HG02588 (cell line): ENCODE measurements at regions not wholly inside any gene's neighbourhood (a gene's known extent, or its start where the extent isn't known, plus 50 kb on each side); places are given as distances from the start of the nearest gene placed in this dataset.
"Not testable (repeated sequence)": the region's sequence is repeated elsewhere in the genome, so short reads cannot be mapped to it uniquely, and the experiment has no call there.

Source experiments
- ATAC-seq: cut with Tn5 transposase; IDR thresholded peaks from one replicate; pipeline ENCODE4 v1.9.1; 2021; ENCODE audit warnings: mild to moderate bottlenecking, moderate library complexity; ENCODE audit not compliant: unreplicated experiment

DNA sequence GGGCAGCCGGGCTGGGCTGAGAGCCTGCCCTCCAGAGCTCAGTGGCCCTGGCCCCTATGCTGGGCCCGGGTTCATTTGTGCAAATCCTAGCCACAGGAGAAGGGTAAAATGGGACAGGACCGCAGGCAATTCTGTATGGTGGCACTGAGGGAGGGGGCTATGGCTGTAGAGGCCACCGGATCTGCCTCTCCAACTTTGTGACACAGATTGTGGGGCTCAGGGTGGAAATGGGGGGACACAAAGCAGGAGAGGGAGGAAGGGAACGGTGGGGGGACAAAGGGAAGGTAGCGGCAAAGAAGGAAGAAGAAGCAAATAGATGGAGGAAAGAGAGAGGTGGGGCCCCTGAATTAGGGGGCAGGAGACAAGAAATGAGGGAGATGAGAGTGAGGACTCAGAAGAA is 201.1 kb downstream of the SMAD2 start:
- no peak for ATAC-seq

DNA sequence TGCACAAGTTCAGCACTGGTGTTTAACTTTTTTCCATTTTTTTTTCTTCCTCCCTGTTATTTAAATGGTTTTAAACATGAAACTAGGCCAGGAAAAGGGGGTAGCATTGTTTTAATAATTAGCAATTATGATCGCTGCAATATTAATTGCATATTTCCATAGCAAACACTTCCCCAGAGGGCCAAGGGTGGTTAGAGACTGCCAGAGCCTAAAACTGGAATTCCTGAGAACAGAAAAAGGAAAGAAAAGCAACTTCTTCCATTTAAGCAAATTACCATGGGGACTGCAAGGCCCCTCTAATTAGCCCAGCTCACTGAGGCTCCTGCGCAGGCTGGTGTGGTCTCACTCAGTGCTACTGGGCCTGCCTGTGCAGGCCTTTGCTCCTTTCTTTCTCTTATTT is 201.5 kb downstream of the SMAD2 start:
- no peak for ATAC-seq

DNA sequence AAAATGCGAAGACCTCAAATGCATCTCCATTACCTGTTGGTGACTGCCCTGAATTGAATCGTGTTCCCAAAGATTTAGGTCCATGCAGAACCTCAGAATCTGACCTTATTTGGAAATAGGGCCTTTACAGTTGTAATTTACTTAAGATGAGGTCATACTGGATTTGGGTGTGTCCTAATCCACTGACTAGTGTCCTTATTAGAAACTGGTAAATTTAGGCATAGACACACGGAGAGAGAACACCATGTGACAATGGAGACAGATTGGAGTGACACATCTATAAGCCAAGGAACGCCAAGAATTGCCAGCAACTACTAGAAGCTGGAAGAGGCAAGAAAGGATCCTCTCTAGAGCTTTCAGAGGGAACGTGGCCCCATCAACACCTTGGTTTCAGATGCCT is 203.1 kb downstream of the SMAD2 start:
- no peak for ATAC-seq

DNA sequence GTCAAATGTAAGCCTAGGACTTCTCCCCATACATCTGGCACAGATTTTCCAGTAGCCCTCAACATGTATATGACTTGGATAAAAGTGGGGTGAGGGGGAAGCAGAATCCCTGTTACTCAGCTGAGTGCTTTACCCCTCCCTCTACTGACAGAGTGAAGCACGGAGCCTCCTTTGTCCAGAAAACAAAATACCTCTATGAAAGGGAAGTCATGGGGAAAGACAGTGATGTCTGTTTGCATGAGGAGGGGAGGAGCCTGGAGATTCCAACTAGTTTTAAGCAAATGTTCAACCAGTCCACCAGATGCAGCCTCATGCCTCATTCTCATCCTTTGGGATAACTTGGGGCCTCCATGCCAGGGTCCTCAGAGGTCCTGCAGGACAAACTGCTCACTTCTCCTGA is 203.9 kb downstream of the SMAD2 start:
- no peak for ATAC-seq

DNA sequence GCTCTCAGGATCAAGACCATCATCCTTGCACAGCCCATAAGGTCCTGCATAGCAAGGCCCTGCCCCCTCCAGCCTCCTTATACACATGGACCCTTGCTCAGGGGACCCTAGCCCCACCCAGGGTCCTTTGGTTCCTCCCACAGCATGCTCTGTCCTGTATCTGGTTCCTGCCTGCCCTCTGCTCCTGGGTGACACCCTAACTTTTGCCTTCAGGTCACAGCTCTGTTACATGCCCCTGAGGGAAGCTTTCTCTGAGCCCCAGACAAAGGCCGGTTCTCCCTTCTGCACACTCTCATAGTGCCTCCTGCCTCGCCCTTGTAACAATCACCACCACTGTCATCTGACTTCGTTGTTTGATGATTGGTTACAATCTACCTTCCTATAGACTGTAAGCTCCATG is 204.8 kb downstream of the SMAD2 start:
- ATAC-seq = no peak

DNA sequence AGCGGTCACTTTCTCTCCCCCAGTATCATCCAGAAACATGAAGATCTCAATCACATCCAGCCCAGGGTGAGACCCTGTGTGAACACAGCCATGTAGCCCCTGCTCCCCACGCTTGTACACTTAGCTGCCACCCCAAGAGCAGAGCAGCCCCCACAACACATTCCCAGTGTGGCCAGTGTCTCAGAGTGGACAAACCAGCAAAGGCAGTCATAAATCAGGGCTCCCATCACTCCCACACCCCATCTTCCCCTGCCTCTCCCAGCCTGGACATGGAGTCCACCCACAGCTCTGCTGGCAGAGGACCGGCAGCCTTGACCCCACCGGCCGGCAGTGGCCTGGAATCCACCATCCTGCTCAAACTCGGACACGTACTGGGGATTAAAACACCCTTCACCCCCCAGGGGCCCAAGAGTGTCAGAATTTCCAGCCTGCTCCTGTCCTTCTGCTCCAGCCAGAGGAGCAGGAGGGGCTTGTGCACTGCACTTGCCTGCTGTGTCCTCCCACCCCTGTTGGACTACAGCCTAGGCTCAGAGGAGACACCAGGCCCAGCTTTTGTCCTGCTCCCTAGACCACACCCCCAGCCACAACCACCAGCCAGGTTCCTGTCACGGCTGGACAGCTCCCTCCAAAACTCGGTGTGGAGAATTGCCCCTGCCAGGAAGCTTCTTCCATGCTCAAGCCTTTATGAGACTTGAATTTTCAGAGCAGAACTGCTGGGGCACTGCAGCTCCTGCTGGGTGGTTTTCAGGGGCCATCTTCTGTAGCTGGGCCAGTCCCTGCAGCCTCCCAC is 206.1 kb downstream of the SMAD2 start:
- ATAC-seq = no peak

DNA sequence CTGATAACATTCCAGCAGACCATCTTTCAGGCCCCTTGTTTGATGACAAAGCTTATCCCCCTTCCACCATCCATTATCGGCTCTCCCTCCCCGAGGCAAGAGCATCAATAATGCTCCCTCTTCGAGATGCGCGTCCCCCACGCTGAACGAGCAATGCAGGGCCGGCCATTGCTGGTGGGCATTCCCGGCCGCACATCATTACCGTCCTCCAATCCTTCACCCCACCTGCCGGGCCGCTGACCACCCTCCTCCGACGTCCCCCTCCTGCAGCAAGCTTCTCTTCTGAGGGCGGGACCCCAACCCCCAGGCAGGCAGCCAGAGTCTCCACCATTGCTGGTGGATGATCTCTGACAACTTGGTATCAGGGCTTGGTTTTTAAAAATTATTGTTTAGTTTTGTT is 208.6 kb downstream of the SMAD2 start:
- ATAC-seq = no peak

DNA sequence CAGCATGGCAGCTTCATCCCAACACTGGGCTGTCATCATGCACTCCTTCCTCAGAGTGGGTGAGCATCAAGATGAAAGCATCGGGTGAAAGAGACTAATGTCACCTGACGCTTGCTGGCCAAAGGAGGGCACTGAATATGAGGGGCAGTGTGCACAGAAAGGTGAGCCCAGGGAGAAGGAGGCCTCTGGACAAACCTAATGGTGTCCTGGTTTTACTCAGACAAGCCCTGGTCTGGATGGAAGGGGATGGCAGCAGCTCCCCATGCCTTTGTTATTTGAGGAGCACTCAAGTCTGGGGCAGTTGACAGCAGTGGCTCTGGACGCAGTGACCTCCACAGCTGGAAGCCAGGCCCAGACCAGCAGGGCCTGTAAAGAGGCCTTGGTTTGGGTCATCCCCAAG is 209.7 kb downstream of the SMAD2 start:
- no peak for ATAC-seq

DNA sequence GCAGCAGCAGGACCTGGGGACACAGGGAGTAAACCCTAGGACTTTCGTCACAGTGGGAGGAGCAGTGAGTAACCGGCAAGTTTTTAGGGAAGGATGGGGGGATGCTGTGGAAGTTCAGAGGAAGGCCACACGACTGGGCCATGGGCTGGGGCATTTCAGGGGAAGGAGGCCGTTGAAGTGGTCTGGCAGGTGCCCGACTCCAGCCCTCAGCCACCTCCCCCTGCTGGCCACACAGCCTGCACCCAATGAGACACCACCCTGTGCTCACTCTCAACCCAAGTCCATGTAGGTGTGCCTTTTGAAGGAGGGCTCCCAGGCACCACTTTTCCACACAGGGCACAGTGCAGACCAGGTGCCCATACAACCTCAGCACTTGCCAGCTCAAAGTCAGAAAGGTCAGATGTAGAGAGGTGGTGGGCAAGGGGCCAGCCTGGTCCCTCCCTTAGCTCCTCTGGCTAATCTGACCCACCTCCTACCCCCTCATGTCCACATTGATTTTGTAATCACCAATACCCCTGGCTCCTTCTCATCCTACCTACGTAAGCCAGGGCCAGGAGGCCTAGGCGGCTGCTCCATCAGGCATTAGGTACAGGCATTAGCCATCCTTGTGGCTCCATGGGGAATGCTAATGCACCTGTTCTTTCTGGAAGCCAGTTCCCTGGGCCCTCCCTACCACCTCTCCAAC is 211.2 kb downstream of the SMAD2 start:
- ATAC-seq = no peak

DNA sequence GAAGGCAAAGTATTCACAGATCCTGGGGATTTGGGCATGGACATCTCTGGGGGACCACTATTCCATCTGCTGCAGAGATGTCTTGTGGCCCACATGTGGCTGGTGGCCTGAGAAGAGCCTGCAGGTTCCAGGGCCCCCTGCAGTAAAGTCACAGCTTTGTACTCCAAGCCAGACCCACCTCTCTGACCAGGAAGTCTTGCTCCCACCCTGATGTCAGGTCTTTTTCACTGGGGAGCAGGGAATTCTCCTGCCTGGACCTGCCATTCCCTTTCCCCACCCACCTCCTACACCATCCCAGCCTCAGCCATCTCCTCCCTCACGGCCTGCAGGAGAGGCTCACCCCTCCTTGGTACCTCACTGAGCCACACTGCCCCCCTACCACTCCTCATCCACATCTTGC is 211.8 kb downstream of the SMAD2 start:
- no peak for ATAC-seq

DNA sequence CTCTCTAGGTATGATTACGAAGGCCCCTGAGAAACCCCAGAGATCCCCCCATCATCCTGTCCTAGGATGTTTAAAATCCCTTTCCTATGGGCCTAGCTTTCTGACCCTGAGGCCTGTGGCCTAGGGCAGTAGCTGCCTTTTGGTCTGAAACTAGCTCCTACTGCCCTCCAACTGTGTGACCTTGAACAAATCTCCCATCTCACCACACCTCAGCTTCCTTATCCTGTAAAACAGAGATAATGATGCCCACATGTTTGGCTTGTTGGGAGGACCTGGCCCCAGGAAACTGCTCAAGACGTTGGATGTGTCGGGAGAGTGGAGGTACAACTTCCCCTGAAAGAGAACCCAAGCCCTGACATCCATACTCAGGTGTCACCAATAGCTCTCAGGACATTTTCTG is 213.2 kb downstream of the SMAD2 start:
- ATAC-seq = no peak

DNA sequence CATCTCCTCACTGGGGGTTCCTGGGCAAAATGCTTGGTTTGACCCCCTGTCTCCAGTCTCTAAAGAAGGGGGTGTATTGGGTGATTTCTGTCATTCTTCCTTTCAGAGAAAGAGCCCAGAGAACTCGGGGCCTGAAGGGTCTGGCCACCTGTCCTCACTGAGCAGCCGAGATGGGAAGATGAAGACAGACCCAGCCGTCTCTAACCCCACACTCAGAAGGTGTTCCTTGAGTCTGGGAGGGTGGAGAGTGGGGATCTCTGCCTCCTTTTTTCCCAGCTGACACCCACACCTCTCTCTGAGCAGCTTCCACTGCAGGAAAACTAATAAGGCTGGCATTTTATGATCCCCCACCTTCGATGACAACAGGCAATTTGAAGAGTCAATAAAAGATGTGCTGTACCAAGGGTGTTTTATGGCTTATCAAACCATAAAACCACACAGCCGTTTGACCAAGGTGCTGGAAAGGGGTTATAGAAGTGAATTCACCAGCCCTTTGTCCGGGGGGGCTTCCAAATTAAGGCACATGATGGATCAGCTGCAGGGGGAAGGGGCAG is 213.8 kb downstream of the SMAD2 start:
- no peak for ATAC-seq

DNA sequence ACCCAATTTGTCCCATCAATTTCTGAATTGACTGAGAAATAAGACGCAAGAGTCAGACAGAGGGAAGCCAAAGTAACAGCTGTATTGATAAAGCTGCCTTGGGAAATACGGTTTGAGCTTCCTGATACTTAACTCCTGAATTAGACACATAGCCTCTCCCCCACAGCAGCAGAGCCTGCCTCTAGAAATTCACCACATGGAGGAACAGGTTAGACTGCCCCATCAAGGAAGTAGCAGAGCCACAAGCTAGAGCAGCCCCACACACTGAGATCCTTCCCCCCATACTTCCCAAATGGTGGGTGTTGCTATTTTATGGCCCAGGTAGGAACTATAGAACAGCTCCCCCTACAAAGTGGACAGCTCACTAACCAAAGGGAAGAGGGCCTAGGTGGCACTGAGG is 220.0 kb downstream of the SMAD2 start:
- no peak for ATAC-seq

DNA sequence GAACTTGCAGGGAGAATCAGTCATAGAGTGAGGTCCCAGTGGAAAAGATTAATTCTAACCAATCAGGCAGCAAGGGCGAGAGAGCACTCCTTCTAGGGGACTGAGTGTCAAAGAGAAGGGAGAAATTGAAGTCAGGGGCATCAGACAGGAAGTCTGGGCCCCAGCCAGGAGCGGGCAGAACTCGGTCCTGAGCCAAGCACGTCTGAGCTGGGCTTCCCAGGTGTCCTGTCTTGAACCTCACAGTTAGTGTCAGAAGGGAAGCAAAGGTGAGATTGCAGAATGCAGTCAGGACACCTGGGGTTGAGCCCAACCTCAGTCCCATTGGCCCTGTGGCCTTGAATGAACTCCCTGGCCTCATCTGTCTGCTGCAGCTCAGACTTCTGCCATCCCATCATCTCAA is 220.9 kb downstream of the SMAD2 start:
- ATAC-seq = no peak

DNA sequence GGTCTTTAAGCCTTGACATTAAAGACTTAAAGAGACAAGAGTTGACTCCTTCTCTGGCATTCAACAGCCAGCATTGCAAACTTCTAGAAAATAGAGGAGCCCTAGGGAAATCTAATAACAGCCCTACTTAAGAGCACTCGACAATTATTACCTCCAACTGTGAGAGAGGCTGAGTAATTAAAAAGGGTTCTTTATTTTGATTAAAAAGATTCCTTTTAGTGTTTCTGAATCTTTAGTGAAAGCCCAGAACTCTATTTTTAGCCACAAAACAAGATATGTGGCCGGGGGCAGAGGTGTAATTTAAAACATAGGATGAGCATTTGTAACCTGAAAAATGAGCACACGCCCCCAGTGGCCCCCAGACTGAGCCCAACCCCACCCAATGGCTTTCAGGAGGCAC is 222.3 kb downstream of the SMAD2 start:
- no peak for ATAC-seq

DNA sequence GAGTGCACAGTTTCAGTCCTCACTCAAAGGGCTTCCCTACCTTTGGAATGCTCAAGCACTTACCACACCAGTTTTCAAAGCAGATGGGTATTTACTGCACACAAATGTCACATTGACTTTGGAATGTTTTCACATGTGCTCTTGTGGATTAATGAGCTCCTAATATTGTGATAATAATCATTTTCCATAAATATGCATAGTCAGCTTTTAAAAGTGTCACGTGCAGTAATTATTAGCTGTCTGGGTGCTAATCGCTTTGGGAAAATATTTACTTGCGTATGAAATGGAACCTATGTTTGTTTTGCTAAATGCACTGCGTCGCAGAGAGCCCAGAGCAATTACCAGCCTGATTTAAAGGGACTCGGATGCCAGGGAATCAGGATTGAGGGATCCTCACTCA is 229.3 kb downstream of the SMAD2 start:
- no peak for ATAC-seq

DNA sequence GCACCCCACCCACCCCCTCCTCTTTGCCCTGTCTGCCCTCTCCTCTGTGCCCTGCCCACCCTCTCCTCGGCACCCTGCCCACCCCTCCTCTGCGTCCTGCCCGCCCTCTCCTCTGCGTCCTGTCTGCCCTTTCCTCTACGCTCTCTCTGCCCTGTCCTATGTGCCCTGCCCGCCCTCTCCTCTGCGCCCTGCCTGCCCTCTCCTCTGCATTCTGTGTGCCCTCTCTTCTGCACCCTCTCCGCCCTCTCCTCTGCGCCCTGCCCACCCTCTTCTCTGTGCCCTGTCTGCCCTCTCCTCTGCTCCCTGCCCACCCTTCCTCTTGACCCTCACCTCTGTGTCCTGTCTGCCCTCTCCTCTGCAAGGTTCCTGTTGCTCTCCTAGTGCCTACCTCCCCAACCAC is 233.6 kb downstream of the SMAD2 start:
- ATAC-seq = no peak

DNA sequence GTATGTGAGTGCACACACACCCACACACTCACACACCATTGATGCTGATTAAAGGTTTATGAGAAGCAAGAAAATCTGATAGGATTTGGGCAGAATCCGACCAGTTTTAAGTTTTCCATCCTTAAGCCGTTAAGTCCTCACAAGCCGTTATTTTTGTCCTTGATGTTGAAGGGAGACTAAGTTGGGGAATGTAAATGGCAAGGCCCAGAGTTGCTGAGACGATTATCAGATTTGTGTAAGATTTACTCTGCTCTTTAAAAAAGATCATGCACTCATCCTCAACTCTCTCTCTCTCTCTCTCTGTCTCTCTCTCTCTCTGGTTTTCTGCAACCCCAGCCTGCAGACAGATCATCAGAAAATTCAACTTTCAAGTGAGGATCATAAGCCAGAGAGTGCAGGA is 238.8 kb downstream of the SMAD2 start:
- no peak for ATAC-seq

DNA sequence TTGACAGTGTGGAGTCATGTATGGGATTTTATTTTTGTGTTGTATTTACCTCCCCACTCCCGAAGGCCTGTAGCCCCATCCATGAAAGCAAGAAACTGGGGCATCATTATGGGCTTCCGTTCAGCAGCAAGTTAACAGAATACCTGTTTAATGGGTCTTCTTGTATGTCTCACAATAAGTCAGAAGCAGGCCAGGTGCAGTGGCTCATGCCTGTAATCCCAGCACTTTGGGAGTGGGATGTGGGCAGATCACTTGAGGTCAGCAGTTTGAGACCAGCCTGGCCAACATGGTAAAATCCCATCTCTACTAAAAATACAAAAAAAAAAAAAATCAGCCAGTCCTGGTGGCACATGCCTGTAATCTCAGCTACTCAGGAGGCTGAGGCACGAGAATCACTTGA is 239.7 kb downstream of the SMAD2 start:
- not testable (repeated sequence) for ATAC-seq

DNA sequence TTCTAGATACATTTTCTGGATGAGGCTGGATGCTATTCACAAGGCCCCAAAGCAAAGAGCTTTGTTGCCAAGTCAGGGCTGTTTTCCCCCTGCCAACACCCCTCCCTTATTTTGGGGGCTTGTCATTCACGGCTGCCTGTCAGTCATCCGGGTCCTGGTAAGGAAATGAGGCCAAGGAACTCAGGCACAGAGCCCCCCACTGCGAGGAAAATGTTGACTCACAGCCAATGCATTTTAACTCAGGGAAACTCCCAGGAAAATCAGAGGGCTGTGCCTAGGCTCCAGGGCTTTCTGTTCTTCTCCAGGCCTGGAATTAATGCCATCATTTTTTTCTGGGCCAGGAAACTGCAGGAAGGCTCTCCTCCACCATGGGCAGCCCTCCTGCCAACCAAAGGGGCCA is 241.1 kb downstream of the SMAD2 start:
- ATAC-seq = no peak

DNA sequence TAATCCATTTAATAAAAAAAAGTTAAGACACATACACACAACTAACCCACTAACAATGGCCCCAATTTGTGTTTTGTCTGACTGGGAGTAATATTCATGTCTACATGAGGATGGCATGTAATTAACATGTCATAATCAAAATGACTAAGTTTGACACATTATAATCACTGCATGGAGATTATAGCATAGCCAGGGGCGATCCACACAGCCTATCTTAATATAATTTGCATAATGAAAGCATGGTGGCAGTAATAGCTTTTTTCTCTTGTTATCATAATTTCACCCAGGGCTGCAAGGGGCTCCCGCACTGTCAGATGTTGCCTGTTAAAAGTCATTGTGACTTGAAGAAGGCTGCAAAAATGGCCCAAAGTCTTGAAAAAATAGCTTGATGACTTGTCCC is 243.7 kb downstream of the SMAD2 start:
- no peak for ATAC-seq

DNA sequence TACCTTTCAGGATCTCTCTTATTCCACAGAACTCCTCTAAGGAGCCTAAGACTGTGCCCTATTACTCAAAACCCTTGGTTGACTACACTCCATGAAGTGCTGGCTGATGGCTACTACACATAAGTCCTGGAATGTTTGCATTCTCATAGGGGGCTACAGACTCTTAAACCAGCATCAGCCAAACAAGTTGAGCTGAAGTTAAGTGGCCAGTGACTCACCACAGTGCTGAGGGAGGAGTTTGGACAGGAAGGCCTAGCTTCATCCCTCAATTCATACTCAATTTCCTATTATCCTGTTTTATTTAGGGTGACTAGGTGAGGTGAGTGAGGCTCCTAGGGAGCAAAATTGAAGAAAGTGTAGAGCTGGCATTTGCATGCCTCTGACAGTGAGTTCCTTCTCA is 246.7 kb downstream of the SMAD2 start:
- no peak for ATAC-seq
